Activated B cell treated with CpG ODN at 0.5 μM for 24 hours (primary cell): ENCODE measurements at regions not wholly inside any gene's neighbourhood (a gene's known extent, or its start where the extent isn't known, plus 50 kb on each side); places are given as distances from the start of the nearest gene placed in this dataset.

Experiments
- ATAC-seq: fragments of 200-7000 bp; cut with Tn5 transposase; one replicate; pipeline ENCODE4 v1.10.0; 2021; ENCODE audit warnings: low read depth, mild to moderate bottlenecking, moderate library complexity
- CTCF ChIA-PET: fragments of 350-600 bp; sonication (Branson Sonifier 250); formaldehyde crosslinking; loops from one replicate; lab custom pipeline; 2021; ENCODE audit warnings: antibody characterized with exemption; lab: Charles Lee
- POLR2A ChIA-PET: fragments of 350-600 bp; sonication (Branson Sonifier 250); formaldehyde crosslinking; loops from one replicate; lab custom pipeline; 2021; ENCODE audit warnings: antibody characterized with exemption; lab: Charles Lee
- DNase-seq: peaks from one replicate; pipeline ENCODE4 v3.0.0; 2022
- H3K27ac Mint-ChIP-seq: one replicate; pipeline ENCODE4 v1.8.0; 2020; ENCODE audit warnings: mixed read lengths
- H3K27me3 Mint-ChIP-seq: one replicate; pipeline ENCODE4 v1.8.0; 2021; ENCODE audit warnings: mixed read lengths
- H3K36me3 Mint-ChIP-seq: one replicate; pipeline ENCODE4 v1.8.0; 2021; ENCODE audit warnings: low read depth, mixed read lengths
- H3K4me1 Mint-ChIP-seq: one replicate; pipeline ENCODE4 v1.8.0; 2021; ENCODE audit warnings: mixed read lengths
- H3K4me3 Mint-ChIP-seq: one replicate; pipeline ENCODE4 v1.8.0; 2020; ENCODE audit warnings: mild to moderate bottlenecking, mixed read lengths
- H3K9me3 Mint-ChIP-seq: one replicate; pipeline ENCODE4 v1.8.0; 2020; ENCODE audit warnings: mixed read lengths
- intact Hi-C: fragments of 100-400 bp; cut with micrococcal nuclease; formaldehyde crosslinking; loops from one replicate; pipeline ENCODE4 v1.15.1; 2024
- TF ChIP-seq, protein P1 (sequence below): fragments of 200-600 bp; IDR thresholded peaks from one replicate; pipeline ENCODE4 v1.8.0; 2022; ENCODE audit warnings: antibody characterized with exemption, mild to moderate bottlenecking

DNA sequence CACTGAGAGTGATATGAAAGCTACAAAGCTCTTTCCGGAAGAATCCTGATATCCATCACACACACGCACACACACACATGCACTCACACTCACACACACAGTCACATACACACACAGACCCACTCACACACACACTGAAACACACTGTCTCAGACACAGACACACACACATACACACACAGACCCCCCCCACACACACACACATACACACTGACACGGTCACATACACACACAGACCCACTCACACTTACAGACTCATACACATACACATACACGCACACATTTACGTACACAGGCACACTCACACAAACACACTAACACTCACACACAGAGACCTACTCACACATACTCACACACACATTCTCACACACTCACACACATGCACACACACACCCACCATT, 58.6 kb downstream of the LIG4 start:
- ChIA-PET CTCF (interaction anchor here (1.1 to 3.5 kb wide), 6 partner anchors 10 to 53 kb away, joined by 3 to 12 read pairs (median 4); no protein-coding TSS in a partner anchor), POLR2A (no interaction called here)
- Mint-ChIP-seq H3K27ac (no peak overlapping the region), H3K9me3 (peaks cover 8% of the 10 kb centered on the region), H3K27me3 (peaks cover 6% of the 10 kb centered on the region), H3K4me1 (no peaks in the 10 kb centered on the region), H3K36me3 (no peaks in the 10 kb centered on the region), H3K4me3 (no peak overlapping the region)
- intact Hi-C loops, result no loop called here
- ATAC-seq (no peak), DNase-seq (no peak)
- TF ChIP-seq, protein P1, sequence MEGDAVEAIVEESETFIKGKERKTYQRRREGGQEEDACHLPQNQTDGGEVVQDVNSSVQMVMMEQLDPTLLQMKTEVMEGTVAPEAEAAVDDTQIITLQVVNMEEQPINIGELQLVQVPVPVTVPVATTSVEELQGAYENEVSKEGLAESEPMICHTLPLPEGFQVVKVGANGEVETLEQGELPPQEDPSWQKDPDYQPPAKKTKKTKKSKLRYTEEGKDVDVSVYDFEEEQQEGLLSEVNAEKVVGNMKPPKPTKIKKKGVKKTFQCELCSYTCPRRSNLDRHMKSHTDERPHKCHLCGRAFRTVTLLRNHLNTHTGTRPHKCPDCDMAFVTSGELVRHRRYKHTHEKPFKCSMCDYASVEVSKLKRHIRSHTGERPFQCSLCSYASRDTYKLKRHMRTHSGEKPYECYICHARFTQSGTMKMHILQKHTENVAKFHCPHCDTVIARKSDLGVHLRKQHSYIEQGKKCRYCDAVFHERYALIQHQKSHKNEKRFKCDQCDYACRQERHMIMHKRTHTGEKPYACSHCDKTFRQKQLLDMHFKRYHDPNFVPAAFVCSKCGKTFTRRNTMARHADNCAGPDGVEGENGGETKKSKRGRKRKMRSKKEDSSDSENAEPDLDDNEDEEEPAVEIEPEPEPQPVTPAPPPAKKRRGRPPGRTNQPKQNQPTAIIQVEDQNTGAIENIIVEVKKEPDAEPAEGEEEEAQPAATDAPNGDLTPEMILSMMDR, result no peak

DNA sequence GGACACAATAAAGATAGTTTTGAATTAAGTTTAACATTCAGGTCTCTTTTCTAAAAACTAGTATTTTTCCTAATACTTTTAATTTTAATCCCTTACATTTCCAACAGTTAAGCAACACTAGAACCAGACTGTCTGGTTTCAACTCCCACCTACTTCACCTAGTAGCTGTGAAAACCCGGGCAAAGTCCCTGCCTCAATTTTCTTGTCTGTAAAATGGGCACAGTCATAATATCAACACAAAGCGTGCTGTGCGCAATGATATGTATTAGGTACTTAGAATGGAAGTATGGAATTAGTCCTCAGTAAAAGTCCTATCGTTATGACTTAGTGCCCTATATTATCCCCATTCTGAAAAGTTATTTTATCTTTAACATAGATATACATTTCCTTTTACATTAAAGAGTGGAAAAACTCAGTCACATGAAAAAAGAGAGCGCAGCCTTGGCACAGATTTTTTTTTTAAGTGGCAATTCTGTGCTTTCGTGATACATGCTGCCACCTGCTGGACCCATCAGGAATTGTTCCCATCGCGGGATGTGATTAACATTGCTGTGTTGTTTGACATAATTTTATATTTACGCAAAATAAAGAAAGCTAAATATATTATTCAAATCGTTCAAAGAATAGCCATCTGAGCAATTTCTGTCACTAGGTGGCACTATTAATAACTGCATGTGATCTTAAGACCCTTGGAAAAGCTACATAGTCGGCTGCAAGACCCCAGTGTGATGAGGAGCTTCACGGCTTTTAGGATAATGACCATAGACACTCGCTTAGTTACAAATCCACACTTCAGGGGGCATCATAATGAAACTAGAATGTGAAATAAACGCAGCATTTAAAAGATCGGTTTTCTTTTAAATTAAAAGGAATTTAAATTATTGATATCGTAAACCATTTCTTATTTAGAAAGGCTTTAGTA, 59.9 kb downstream of the LIG4 start:
- H3K9me3 Mint-ChIP-seq, result peaks cover 10% of the 10 kb centered on the region
- H3K4me1 Mint-ChIP-seq, result no peaks in the 10 kb centered on the region
- TF ChIP-seq, protein P1, result peak; percentile 99
- no peak overlapping the region for H3K4me3 Mint-ChIP-seq
- peak; percentile 25 for DNase-seq
- peak; percentile 34 for ATAC-seq
- CTCF ChIA-PET, result interaction anchor here (0.6 to 3.5 kb wide), 13 partner anchors 9 to 952 kb away, joined by 3 to 19 read pairs (median 4); no protein-coding TSS in a partner anchor
- intact Hi-C loops, result loop anchor here (1.0 kb wide), 1 partner anchor 950 kb away; no protein-coding TSS in a partner anchor
- peaks cover 8% of the 10 kb centered on the region for H3K27me3 Mint-ChIP-seq
- POLR2A ChIA-PET, result no interaction called here
- H3K36me3 Mint-ChIP-seq, result no peaks in the 10 kb centered on the region
- no peak overlapping the region for H3K27ac Mint-ChIP-seq

DNA sequence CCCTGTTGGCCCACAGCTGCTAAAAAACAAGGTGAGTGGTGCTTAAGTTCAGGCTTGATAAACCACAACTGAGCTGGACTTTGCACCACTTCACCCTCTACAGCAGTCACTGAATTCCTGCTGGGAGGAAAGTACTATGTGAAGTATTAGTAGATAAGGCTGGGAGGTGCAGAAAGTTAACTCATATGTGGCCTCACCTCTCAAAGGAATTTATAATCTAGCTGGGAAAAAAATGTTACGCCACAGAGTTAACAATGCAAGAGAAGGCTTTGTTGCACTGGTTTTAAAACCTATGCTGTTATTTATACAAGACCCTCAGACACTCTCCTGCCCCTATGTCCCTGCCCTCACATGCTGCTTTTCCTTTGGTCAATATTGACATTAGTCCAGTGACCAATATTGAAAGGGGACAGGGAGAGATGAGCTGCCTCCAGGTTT, 60.9 kb downstream of the LIG4 start:
- Mint-ChIP-seq H3K36me3 (no peaks in the 10 kb centered on the region), H3K4me3 (no peak overlapping the region), H3K4me1 (no peaks in the 10 kb centered on the region), H3K9me3 (peaks cover 10% of the 10 kb centered on the region), H3K27ac (no peak overlapping the region), H3K27me3 (peaks cover 7% of the 10 kb centered on the region)
- CTCF ChIA-PET, result interaction anchor here (1.1 to 3.5 kb wide), 5 partner anchors 14 to 944 kb away, joined by 3 to 19 read pairs (median 3); no protein-coding TSS in a partner anchor
- POLR2A ChIA-PET, result no interaction called here
- intact Hi-C loops, result no loop called here
- TF ChIP-seq, protein P1, result no peak
- ATAC-seq, result no peak
- no peak for DNase-seq

DNA sequence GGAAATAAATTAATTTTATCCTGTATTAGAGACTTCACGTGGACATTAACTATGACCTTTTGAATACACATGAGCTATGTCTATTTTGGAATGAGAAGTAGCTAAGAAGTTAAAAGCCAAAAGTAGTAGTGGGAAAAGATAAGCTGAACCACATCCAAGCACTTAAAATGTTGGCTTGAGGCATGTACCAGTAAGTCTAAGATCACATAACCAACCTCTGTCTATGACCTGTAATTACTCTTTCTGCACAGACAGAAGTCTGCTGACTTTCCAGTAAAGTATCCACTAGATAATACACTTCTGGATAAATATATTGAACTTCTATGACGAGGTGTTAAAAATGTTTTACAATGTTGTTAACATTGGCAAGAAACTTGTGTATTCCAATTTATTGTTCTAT, 68.7 kb downstream of the LIG4 start:
- ATAC-seq (no peak), DNase-seq (no peak)
- H3K27me3 Mint-ChIP-seq, result peaks cover 13% of the 10 kb centered on the region
- CTCF ChIA-PET, result interaction anchor here (2.6 kb wide), 1 partner anchor 9 kb away, joined by 10 read pairs; no protein-coding TSS in a partner anchor
- intact Hi-C loops, result no loop called here
- POLR2A ChIA-PET, result no interaction called here
- peaks cover 2% of the 10 kb centered on the region for H3K9me3 Mint-ChIP-seq
- TF ChIP-seq, protein P1, result no peak
- no peaks in the 10 kb centered on the region for H3K36me3 Mint-ChIP-seq
- no peak overlapping the region for H3K27ac Mint-ChIP-seq
- no peaks in the 10 kb centered on the region for H3K4me1 Mint-ChIP-seq
- H3K4me3 Mint-ChIP-seq, result no peak overlapping the region
